ENCODE measurements at regions not wholly inside any gene's neighbourhood (a gene's known extent, or its start where the extent isn't known, plus 50 kb on each side); places are given as distances from the start of the nearest gene placed in this dataset.
"Not testable (repeated sequence)": the region's sequence is repeated elsewhere in the genome, so short reads cannot be mapped to it uniquely, and the experiment has no call there.

- H3K4me3 ChIP-seq (replicated peaks in 1 of 3; ENCODE audit: insufficient read depth in 1 of 3, low read depth in 2 of 3, low read length in 3 of 3); H2AFZ ChIP-seq (ENCODE audit: low read length); H3K27me3 ChIP-seq (ENCODE audit: control insufficient read depth in 1 of 2, insufficient read depth in 2 of 2, low read length in 2 of 2); H3K4me1 ChIP-seq (ENCODE audit: insufficient read depth, low read length); H3K36me3 ChIP-seq (replicated peaks in 1 of 2; ENCODE audit: control insufficient read depth in 1 of 2, insufficient read depth in 2 of 2, low read length in 2 of 2); H3K4me2 ChIP-seq (ENCODE audit: low read depth, low read length); H3K9ac ChIP-seq (ENCODE audit: insufficient read depth, low read depth, low read length); DNase-seq (ENCODE audit: low spot score); H3K27ac ChIP-seq (ENCODE audit: extremely low read length, insufficient read depth, low read length); POLR2A ChIA-PET; FAIRE-seq; H4K20me1 ChIP-seq (ENCODE audit: insufficient read depth, low read length); CTCF ChIA-PET (ENCODE audit: low intra/inter-chr PET ratio, low total read pairs); intact Hi-C loops (cut with micrococcal nuclease; ENCODE audit: unreplicated experiment); ATAC-seq; BruUV-seq (replicated peaks); H3K79me2 ChIP-seq (ENCODE audit: insufficient read depth, low read length); in situ Hi-C loops (cut with HindIII; ENCODE audit: extremely low pct_ligation_motif_present, low pct_unique_long_range_greater_than_20kb): not testable (repeated sequence)
- peaks cover 31% of the 10 kb centered on the region for H3K9me3 ChIP-seq (ENCODE audit: low read length)
- 3% methylated on average over 1 of the region's 1 CpG for WGBS (ENCODE audit: low lambda C conversion rate)
Observed at GRCh38 chr5:43818394-43818793, 215.4 kb downstream of the NNT start.

GRCh38 chr5:43815497-43815896, 212.5 kb downstream of the NNT start:
- H4K20me1 ChIP-seq (ENCODE audit: insufficient read depth, low read length): no peaks in the 10 kb centered on the region
- H3K9ac ChIP-seq (ENCODE audit: insufficient read depth, low read depth, low read length): no peak overlapping the region
- no peaks in the 10 kb centered on the region for H3K27me3 ChIP-seq (ENCODE audit: control insufficient read depth in 1 of 2, insufficient read depth in 2 of 2, low read length in 2 of 2)
- H3K36me3 ChIP-seq (replicated peaks in 1 of 2; ENCODE audit: control insufficient read depth in 1 of 2, insufficient read depth in 2 of 2, low read length in 2 of 2): no peaks in the 10 kb centered on the region
- no peak for DNase-seq (ENCODE audit: low spot score)
- ChIA-PET CTCF (ENCODE audit: low intra/inter-chr PET ratio, low total read pairs) (no interaction called here), POLR2A (no interaction called here)
- H2AFZ ChIP-seq (ENCODE audit: low read length): no peak overlapping the region
- no peak for FAIRE-seq
- TF ChIP-seq ZNF768 (CRISPR knock-in tag; IDR thresholded peaks at IDR 0.05) (no peak), ZFP36 (IDR thresholded peaks at IDR 0.05; ENCODE audit: borderline replicate concordance, low read depth, low read length, partially characterized antibody) (peak; percentile 10)
- BruUV-seq (replicated peaks): no TSS peak
- in situ Hi-C loops (cut with HindIII; ENCODE audit: extremely low pct_ligation_motif_present, low pct_unique_long_range_greater_than_20kb) (no loop called here), intact Hi-C loops (cut with micrococcal nuclease; ENCODE audit: unreplicated experiment) (no loop called here)
- no peaks in the 10 kb centered on the region for H3K79me2 ChIP-seq (ENCODE audit: insufficient read depth, low read length)
- peaks cover 31% of the 10 kb centered on the region for H3K9me3 ChIP-seq (ENCODE audit: low read length)
- H3K27ac ChIP-seq (ENCODE audit: extremely low read length, insufficient read depth, low read length): no peak overlapping the region
- no peak for ATAC-seq
- no peak overlapping the region for H3K4me2 ChIP-seq (ENCODE audit: low read depth, low read length)
- no peaks in the 10 kb centered on the region for H3K4me1 ChIP-seq (ENCODE audit: insufficient read depth, low read length)
- H3K4me3 ChIP-seq (replicated peaks in 1 of 3; ENCODE audit: insufficient read depth in 1 of 3, low read depth in 2 of 3, low read length in 3 of 3): no peak overlapping the region

- no TSS peak for BruUV-seq (replicated peaks)
- ChIA-PET CTCF (ENCODE audit: low intra/inter-chr PET ratio, low total read pairs) (no interaction called here), POLR2A (no interaction called here)
- ATAC-seq (no peak), DNase-seq (ENCODE audit: low spot score) (no peak), FAIRE-seq (no peak)
- Histone ChIP-seq H3K4me1 (ENCODE audit: insufficient read depth, low read length) (no peaks in the 10 kb centered on the region), H2AFZ (ENCODE audit: low read length) (no peak overlapping the region), H3K9me3 (ENCODE audit: low read length) (no peaks in the 10 kb centered on the region), H3K27ac (ENCODE audit: extremely low read length, insufficient read depth, low read length) (no peak overlapping the region), H3K36me3 (replicated peaks in 1 of 2; ENCODE audit: control insufficient read depth in 1 of 2, insufficient read depth in 2 of 2, low read length in 2 of 2) (no peaks in the 10 kb centered on the region), H3K27me3 (ENCODE audit: control insufficient read depth in 1 of 2, insufficient read depth in 2 of 2, low read length in 2 of 2) (no peaks in the 10 kb centered on the region), H3K4me2 (ENCODE audit: low read depth, low read length) (no peak overlapping the region), H3K79me2 (ENCODE audit: insufficient read depth, low read length) (no peaks in the 10 kb centered on the region), H4K20me1 (ENCODE audit: insufficient read depth, low read length) (no peaks in the 10 kb centered on the region), H3K9ac (ENCODE audit: insufficient read depth, low read depth, low read length) (no peak overlapping the region), H3K4me3 (replicated peaks in 1 of 3; ENCODE audit: insufficient read depth in 1 of 3, low read depth in 2 of 3, low read length in 3 of 3) (no peak overlapping the region)
- intact Hi-C loops (cut with micrococcal nuclease; ENCODE audit: unreplicated experiment) (no loop called here), in situ Hi-C loops (cut with HindIII; ENCODE audit: extremely low pct_ligation_motif_present, low pct_unique_long_range_greater_than_20kb) (no loop called here)
- TF ChIP-seq NR3C1 (CRISPR knock-in tag; IDR thresholded peaks at IDR 0.05) (no peak), MED13 (CRISPR knock-in tag; IDR thresholded peaks at IDR 0.05) (no peak), ARID4A (CRISPR knock-in tag; IDR thresholded peaks at IDR 0.05; ENCODE audit: borderline replicate concordance) (no peak), THAP11 (CRISPR knock-in tag; IDR thresholded peaks at IDR 0.05) (no peak), ZNF761 (CRISPR knock-in tag; conservative IDR thresholded peaks at IDR 0.05) (no peak), GMEB2 (CRISPR knock-in tag; IDR thresholded peaks at IDR 0.05; ENCODE audit: low read depth) (no peak), RARA (CRISPR knock-in tag; IDR thresholded peaks at IDR 0.05) (no peak)
Observed at GRCh38 chr5:43804723-43805122, 201.7 kb downstream of the NNT start.

Data from HepG2 (cell line).